WTC11 (cell line): ENCODE measurements at regions not wholly inside any gene's neighbourhood (a gene's known extent, or its start where the extent isn't known, plus 50 kb on each side); places are given as distances from the start of the nearest gene placed in this dataset.

Experiments used
- CBFB ChIP-seq: sonication (generic); formaldehyde crosslinking; IDR thresholded peaks from 2 replicates; pipeline ENCODE4 v1.8.1; 2022; ENCODE audit warnings: mild to moderate bottlenecking, low read depth, missing genetic modification reagents
- CREB1 ChIP-seq: sonication (generic); formaldehyde crosslinking; IDR thresholded peaks from 2 replicates; pipeline ENCODE4 v1.8.0; 2023; ENCODE audit warnings: mild to moderate bottlenecking, missing genetic modification reagents
- GRHL2 ChIP-seq: fragments of 250-450 bp; sonication (Bioruptor Pico); IDR thresholded peaks from 2 replicates; pipeline ENCODE4 v1.8.0; 2022; ENCODE audit warnings: mild to moderate bottlenecking, moderate library complexity; ENCODE audit not compliant: insufficient replicate concordance, severe bottlenecking
- JAZF1 ChIP-seq: fragments of 250-450 bp; sonication (Bioruptor Pico); IDR thresholded peaks from 2 replicates; pipeline ENCODE4 v1.9.0; 2021; ENCODE audit warnings: moderate library complexity, mild to moderate bottlenecking, inconsistent platforms
- MXD4 ChIP-seq: fragments of 250-450 bp; sonication (Bioruptor Pico); IDR thresholded peaks from 2 replicates; pipeline ENCODE4 v1.8.0; 2021; ENCODE audit warnings: mild to moderate bottlenecking, moderate library complexity, borderline replicate concordance
- ZNF423 ChIP-seq: fragments of 250-450 bp; sonication (Bioruptor Pico); IDR thresholded peaks from 2 replicates; pipeline ENCODE4 v2.1.2; 2022; ENCODE audit warnings: mild to moderate bottlenecking, moderate library complexity
- TF ChIP-seq, protein P1 (sequence below): fragments of 200-600 bp; IDR thresholded peaks from 2 replicates; pipeline ENCODE4 v1.8.0; 2022; ENCODE audit warnings: antibody characterized with exemption
- TF ChIP-seq, protein P2 (sequence below): sonication (generic); formaldehyde crosslinking; IDR thresholded peaks from 2 replicates; pipeline ENCODE4 v1.8.0; 2022; ENCODE audit warnings: mild to moderate bottlenecking, missing genetic modification reagents
- TF ChIP-seq, protein P3 (sequence below): sonication (generic); formaldehyde crosslinking; conservative IDR thresholded peaks from 2 replicates; pipeline ENCODE4 v1.8.1; 2022; ENCODE audit warnings: mild to moderate bottlenecking, missing genetic modification reagents

DNA sequence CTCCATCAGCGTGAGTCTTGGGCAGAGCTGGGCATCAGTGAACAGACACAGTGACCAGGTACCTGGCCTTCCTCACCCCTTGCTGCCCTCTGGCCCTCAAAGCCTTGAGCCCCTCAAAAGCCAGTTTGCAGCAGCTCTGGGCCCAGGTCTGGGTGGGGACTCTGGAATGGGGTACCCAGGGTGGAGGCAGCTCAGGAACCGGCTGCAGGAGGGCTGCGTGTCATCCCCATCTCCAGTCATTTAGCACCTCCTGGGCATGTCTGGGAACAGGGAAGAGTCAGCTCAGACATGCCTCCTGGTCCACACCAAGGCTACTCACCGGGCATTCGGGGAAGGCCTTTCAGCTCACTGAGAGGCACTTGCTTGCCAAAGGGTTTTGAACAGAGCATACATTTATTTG, 503.3 kb downstream of the TCERG1L start:
- TF ChIP-seq, protein P1, sequence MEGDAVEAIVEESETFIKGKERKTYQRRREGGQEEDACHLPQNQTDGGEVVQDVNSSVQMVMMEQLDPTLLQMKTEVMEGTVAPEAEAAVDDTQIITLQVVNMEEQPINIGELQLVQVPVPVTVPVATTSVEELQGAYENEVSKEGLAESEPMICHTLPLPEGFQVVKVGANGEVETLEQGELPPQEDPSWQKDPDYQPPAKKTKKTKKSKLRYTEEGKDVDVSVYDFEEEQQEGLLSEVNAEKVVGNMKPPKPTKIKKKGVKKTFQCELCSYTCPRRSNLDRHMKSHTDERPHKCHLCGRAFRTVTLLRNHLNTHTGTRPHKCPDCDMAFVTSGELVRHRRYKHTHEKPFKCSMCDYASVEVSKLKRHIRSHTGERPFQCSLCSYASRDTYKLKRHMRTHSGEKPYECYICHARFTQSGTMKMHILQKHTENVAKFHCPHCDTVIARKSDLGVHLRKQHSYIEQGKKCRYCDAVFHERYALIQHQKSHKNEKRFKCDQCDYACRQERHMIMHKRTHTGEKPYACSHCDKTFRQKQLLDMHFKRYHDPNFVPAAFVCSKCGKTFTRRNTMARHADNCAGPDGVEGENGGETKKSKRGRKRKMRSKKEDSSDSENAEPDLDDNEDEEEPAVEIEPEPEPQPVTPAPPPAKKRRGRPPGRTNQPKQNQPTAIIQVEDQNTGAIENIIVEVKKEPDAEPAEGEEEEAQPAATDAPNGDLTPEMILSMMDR = no peak
- no peak for TF ChIP-seq JAZF1 (CRISPR knock-in tag)
- TF ChIP-seq, protein P2, sequence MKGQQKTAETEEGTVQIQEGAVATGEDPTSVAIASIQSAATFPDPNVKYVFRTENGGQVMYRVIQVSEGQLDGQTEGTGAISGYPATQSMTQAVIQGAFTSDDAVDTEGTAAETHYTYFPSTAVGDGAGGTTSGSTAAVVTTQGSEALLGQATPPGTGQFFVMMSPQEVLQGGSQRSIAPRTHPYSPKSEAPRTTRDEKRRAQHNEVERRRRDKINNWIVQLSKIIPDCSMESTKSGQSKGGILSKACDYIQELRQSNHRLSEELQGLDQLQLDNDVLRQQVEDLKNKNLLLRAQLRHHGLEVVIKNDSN (CRISPR knock-in tag) = no peak
- TF ChIP-seq CREB1 (CRISPR knock-in tag) = no peak
- no peak for TF ChIP-seq GRHL2 (CRISPR knock-in tag)
- no peak for TF ChIP-seq CBFB
- TF ChIP-seq ZNF423 (CRISPR knock-in tag) = no peak
- TF ChIP-seq, protein P3, sequence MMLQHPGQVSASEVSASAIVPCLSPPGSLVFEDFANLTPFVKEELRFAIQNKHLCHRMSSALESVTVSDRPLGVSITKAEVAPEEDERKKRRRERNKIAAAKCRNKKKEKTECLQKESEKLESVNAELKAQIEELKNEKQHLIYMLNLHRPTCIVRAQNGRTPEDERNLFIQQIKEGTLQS (CRISPR knock-in tag) = no peak
- no peak for TF ChIP-seq MXD4 (CRISPR knock-in tag)
